Caco-2 (cell line): ENCODE measurements at regions not wholly inside any gene's neighbourhood (a gene's known extent, or its start where the extent isn't known, plus 50 kb on each side); places are given as distances from the start of the nearest gene placed in this dataset.

ENCODE experiments used
- BruUV-seq: library from RNA; stranded (reverse); fragments of 400-500 nt; replicated peaks from 2 replicates; lab custom pipeline; 2021; lab: Mats Ljungman, UMichigan
- CTCF ChIA-PET: fragments of 300-600 bp; sonication (Branson Sonifier 250); formaldehyde crosslinking; loops from one replicate; lab custom pipeline; 2022; ENCODE audit warnings: antibody characterized with exemption; lab: Charles Lee
- POLR2A ChIA-PET: fragments of 300-600 bp; sonication (Branson Sonifier 250); formaldehyde crosslinking; loops from one replicate; lab custom pipeline; 2022; ENCODE audit warnings: antibody characterized with exemption; lab: Charles Lee
- DNase-seq, 2 experiments: peaks; one replicate each; pipeline versions ENCODE4 v3.0.0 to v3.0.0-alpha.2; 2020 to 2022
- H3K27me3 ChIP-seq: replicated peaks from 2 replicates; pipeline ENCODE4 v1.6.0; 2011; ENCODE audit warnings: low read length; ENCODE audit not compliant: control insufficient read depth, insufficient read depth
- H3K36me3 ChIP-seq: 2 replicates; pipeline ENCODE4 v1.5.1; 2011; ENCODE audit warnings: low read length; ENCODE audit not compliant: control insufficient read depth, insufficient read depth
- H3K4me1 ChIP-seq: fragments of 250-450 bp; sonication (Bioruptor Pico); 2 replicates; pipeline ENCODE4 v1.5.1; 2020; ENCODE audit warnings: mild to moderate bottlenecking
- H3K4me3 ChIP-seq: 2 replicates; pipeline ENCODE4 v1.5.1; 2011; ENCODE audit warnings: low read depth, mild to moderate bottlenecking, control low read depth, low read length
- H3K9me3 ChIP-seq: fragments of 250-450 bp; sonication (Bioruptor Pico); 2 replicates; pipeline ENCODE4 v1.5.1; 2020; ENCODE audit warnings: mild to moderate bottlenecking, moderate library complexity
- H3K27ac Mint-ChIP-seq: one replicate; pipeline ENCODE4 v1.8.0; 2022; ENCODE audit warnings: mixed read lengths; ENCODE audit not compliant: unreplicated experiment
- H3K27me3 Mint-ChIP-seq: one replicate; pipeline ENCODE4 v1.8.0; 2022; ENCODE audit warnings: mixed read lengths; ENCODE audit not compliant: insufficient read depth, unreplicated experiment
- H3K36me3 Mint-ChIP-seq: one replicate; pipeline ENCODE4 v1.8.0; 2022; ENCODE audit warnings: mild to moderate bottlenecking, mixed read lengths; ENCODE audit not compliant: insufficient read depth, unreplicated experiment
- H3K4me1 Mint-ChIP-seq: one replicate; pipeline ENCODE4 v1.8.0; 2022; ENCODE audit warnings: low read depth, mixed read lengths; ENCODE audit not compliant: unreplicated experiment
- H3K4me3 Mint-ChIP-seq: one replicate; pipeline ENCODE4 v1.8.0; 2022; ENCODE audit warnings: mild to moderate bottlenecking, moderate library complexity, mixed read lengths; ENCODE audit not compliant: unreplicated experiment
- H3K9me3 Mint-ChIP-seq: one replicate; pipeline ENCODE4 v1.8.0; 2022; ENCODE audit warnings: mixed read lengths; ENCODE audit not compliant: unreplicated experiment
- CTCF ChIP-seq, 2 experiments: fragments of 200-600 bp in 1 of 2; IDR thresholded peaks; 1 replicate in 1 of 2; 2 replicates in 1 of 2; pipeline versions ENCODE4 v1.5.1 to v1.8.0; 2011 to 2022; ENCODE audit warnings: antibody characterized with exemption in 1 of 2, control low read depth in 1 of 2, inconsistent platforms in 1 of 2, low read depth in 1 of 2, low read length in 1 of 2, mild to moderate bottlenecking in 1 of 2, moderate library complexity in 1 of 2; ENCODE audit not compliant: insufficient read depth in 1 of 2, severe bottlenecking in 1 of 2, unreplicated experiment in 1 of 2
- intact Hi-C: fragments of 100-400 bp; cut with micrococcal nuclease; formaldehyde crosslinking; loops from one replicate; pipeline ENCODE4 v1.10.0; 2022; ENCODE audit not compliant: unreplicated experiment

GRCh38 chr6:148203281-148203925, 139.2 kb upstream of the SASH1 start:
- Mint-ChIP-seq H3K27me3 (no peaks in the 10 kb centered on the region), H3K4me1 (peaks cover 7% of the 10 kb centered on the region), H3K36me3 (no peaks in the 10 kb centered on the region), H3K9me3 (no peaks in the 10 kb centered on the region), H3K4me3 (no peak overlapping the region), H3K27ac (no peak overlapping the region)
- no peak for TF ChIP-seq CTCF (IDR thresholded peaks at IDR 0.05; ENCODE audit: insufficient read depth in 1 of 2, low read depth in 1 of 2, low read length in 1 of 2, severe bottlenecking in 1 of 2, unreplicated experiment in 1 of 2)
- intact Hi-C loops, result no loop called here
- no TSS peak for BruUV-seq
- POLR2A ChIA-PET, result no interaction called here
- no peaks in the 10 kb centered on the region for H3K4me1 ChIP-seq
- H3K9me3 ChIP-seq, result no peaks in the 10 kb centered on the region
- no peaks in the 10 kb centered on the region for H3K27me3 ChIP-seq
- no peak for DNase-seq
- CTCF ChIA-PET, result no interaction called here
- H3K4me3 ChIP-seq, result no peak overlapping the region
- no peaks in the 10 kb centered on the region for H3K36me3 ChIP-seq

- Mint-ChIP-seq H3K27me3 (no peaks in the 10 kb centered on the region), H3K36me3 (no peaks in the 10 kb centered on the region), H3K27ac (no peak overlapping the region), H3K4me1 (peaks cover 7% of the 10 kb centered on the region), H3K9me3 (no peaks in the 10 kb centered on the region), H3K4me3 (no peak overlapping the region)
- Histone ChIP-seq H3K4me1 (no peaks in the 10 kb centered on the region), H3K4me3 (no peak overlapping the region), H3K36me3 (no peaks in the 10 kb centered on the region), H3K27me3 (no peaks in the 10 kb centered on the region), H3K9me3 (no peaks in the 10 kb centered on the region)
- intact Hi-C loops, result no loop called here
- no peak for TF ChIP-seq CTCF (IDR thresholded peaks at IDR 0.05; ENCODE audit: insufficient read depth in 1 of 2, low read depth in 1 of 2, low read length in 1 of 2, severe bottlenecking in 1 of 2, unreplicated experiment in 1 of 2)
- BruUV-seq, result no TSS peak
- DNase-seq, result no peak
- POLR2A ChIA-PET, result no interaction called here
- CTCF ChIA-PET, result no interaction called here
Observed at GRCh38 chr6:148203970-148204369, 138.7 kb upstream of the SASH1 start.

- Histone ChIP-seq H3K36me3 (no peaks in the 10 kb centered on the region), H3K4me3 (no peak overlapping the region), H3K27me3 (no peaks in the 10 kb centered on the region), H3K4me1 (no peaks in the 10 kb centered on the region), H3K9me3 (no peaks in the 10 kb centered on the region)
- no peak overlapping the region for H3K27ac Mint-ChIP-seq
- DNase-seq, result no peak
- no peaks in the 10 kb centered on the region for H3K36me3 Mint-ChIP-seq
- TF ChIP-seq CTCF (IDR thresholded peaks at IDR 0.05; ENCODE audit: insufficient read depth in 1 of 2, low read depth in 1 of 2, low read length in 1 of 2, severe bottlenecking in 1 of 2, unreplicated experiment in 1 of 2), result no peak
- CTCF ChIA-PET, result no interaction called here
- BruUV-seq, result no TSS peak
- H3K9me3 Mint-ChIP-seq, result no peaks in the 10 kb centered on the region
- H3K4me3 Mint-ChIP-seq, result no peak overlapping the region
- H3K27me3 Mint-ChIP-seq, result no peaks in the 10 kb centered on the region
- H3K4me1 Mint-ChIP-seq, result no peaks in the 10 kb centered on the region
- intact Hi-C loops, result no loop called here
- POLR2A ChIA-PET, result no interaction called here
Observed at GRCh38 chr6:148208298-148208697, 134.3 kb upstream of the SASH1 start.
